Stimulated activated CD4-positive, alpha-beta T cell treated with anti-CD3 and anti-CD28 coated beads, TNF-alpha, amount 100 ng/mL, for 1 hour (primary cell): ENCODE measurements at regions not wholly inside any gene's neighbourhood (a gene's known extent, or its start where the extent isn't known, plus 50 kb on each side); places are given as distances from the start of the nearest gene placed in this dataset.
"Not testable (repeated sequence)": the region's sequence is repeated elsewhere in the genome, so short reads cannot be mapped to it uniquely, and the experiment has no call there.

ENCODE experiments used
- DNase-seq, 3 donors: peaks; one replicate each; pipeline ENCODE4 v3.0.0-alpha.2; 2020; ENCODE audit warnings: low read depth in 3 of 3, low spot score in 1 of 3

DNA sequence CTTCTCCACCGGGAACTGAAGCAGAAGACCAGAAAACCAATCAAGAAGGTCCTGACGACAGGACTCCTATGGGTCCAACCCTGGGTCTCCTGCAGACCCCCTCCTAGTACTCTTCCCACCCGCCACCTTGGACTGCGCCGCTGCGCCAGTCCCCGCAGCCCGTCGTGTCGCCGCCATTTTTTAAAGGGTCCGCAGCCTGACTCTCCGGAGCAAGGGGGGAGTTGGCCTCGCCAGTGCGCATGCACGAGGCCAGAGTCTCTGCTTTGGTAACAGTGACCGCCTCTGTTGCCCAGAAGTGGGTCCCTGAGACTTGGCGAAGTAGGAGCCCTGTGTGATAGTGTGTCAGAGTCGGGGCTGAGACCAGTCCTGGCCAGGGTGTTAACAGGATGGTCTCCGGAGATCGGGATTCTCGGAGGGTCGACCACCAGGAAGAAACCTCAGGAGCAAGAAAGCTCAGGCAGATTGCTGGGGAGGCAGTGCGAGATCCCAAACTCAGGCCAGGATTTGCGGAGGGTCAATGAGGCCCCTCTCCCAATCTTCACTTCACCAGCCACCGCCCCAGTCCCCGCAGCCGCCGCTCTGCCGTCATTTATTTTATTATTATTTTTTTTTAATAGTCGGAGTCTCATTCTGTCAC, 612.5 kb downstream of the KCNJ18 start:
- no peak for DNase-seq

DNA sequence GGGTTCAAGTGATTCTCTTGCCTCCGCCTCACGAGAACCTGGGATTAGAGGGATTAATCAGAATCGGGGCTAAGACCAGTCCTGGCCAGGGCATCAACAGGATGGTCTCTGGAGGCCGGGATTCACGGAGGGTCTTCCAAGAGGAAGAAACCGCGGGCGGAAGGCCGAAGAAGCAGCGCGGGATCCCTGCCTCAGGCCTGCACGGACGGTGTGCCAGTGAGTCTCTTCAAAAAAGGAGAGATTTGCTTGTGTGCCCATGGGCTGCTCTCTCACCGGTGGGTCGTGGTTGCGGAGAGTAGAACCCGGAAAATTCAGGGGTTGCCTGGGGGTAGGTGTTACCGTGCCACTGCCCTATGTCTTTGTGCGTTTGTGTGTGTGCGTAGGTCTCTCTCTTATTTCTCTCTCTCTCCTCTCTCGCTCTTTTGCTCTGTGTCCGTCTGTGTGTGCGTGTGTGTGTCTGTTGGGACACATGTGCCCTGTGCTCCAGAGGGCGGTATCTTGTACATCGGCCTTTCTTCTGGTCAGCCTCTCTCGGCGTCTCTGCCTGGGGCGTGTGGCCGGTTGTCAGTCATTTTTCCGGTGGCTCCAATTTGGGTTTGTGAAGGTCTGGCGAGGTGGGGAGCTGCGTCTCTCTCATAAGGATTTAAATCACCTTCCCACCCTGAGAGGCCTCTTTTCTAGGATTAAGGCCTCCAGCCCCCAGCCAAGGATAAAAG, 613.2 kb downstream of the KCNJ18 start:
- DNase-seq, result no peak

DNA sequence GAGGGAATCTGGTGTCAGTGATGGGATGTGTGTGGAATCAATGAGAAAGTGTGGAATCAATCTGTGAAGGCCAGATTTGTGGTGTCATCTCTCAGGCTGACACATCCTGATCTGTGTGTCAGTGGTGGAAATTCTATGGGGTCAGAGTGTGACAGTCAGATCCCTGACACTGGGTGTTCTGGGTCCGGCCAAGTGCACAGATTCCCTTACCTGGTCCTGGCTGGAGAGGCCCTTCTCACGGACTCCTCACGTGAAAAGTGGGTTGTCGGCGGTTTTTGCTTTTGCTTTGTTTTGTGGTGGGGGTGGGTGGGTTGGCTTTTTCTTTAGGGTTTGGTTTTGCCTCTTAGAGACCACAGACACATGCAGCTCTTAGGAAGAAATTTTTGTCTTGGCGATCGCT, 618.0 kb downstream of the KCNJ18 start:
- not testable (repeated sequence) for DNase-seq

DNA sequence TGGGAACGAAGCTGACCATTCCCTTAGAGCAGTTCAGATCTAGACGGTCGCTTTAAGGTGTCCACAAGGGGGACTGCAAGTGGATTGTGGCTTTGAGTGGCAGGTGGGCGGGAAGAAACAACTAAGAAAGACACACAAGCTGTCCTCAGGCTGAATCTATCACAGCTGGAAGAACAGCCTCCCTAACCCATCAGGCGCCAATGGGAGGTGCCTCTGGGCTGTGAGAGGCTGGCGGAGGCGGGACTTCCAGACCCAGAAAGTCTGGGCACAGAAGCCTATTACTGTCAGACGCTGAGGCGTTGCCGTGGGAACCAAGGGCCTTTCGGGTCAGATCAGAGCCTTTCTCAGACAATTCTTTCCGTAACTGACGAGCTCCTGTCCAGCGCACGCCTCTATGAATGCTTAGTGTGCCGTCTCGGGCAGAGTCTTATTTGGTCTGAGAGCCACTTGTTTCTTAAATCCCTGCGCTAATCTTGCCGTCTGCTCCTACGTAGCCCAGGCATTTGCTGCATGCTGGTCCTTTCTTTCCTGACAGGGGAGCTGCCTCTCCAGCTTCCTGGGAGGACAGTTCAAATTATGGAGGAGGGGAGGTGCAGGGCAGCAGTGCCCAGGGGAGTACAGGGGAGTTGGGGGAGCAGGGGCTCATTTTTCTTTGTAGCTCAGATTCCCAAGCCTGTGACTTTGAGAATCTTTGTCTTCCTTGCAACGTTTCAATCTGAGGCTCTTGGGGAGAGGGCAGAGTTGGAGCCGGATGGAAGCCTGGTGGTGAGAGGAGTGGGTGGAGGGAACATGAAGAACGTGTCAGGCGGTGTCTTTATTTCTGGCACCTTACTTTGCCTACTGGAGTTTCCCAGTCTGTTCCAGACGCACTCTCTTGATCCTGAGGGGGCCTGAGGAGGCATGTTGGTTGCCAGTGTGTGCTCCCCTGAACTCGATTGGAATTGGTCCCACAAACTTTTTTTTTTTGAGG, 618.7 kb downstream of the KCNJ18 start:
- DNase-seq, result no peak

DNA sequence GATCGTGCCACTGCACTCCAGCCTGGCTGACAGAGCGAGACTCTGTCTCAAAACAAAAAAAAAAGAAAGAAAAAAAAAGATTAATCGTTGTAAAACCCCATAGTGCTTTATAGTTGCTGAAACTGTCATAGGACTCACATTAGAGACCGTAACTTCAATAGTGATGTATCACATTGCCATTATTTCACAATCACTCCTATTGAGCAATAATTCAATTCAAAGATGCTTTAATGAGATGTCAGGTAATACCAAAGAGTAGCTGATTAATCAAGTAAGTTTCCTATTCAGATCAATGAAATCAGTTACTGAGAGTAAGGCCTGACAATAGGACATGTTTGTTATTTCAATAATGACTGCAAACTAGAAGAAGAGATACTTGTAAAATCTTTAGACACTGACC, 628.7 kb downstream of the KCNJ18 start:
- DNase-seq, result not testable (repeated sequence)

DNA sequence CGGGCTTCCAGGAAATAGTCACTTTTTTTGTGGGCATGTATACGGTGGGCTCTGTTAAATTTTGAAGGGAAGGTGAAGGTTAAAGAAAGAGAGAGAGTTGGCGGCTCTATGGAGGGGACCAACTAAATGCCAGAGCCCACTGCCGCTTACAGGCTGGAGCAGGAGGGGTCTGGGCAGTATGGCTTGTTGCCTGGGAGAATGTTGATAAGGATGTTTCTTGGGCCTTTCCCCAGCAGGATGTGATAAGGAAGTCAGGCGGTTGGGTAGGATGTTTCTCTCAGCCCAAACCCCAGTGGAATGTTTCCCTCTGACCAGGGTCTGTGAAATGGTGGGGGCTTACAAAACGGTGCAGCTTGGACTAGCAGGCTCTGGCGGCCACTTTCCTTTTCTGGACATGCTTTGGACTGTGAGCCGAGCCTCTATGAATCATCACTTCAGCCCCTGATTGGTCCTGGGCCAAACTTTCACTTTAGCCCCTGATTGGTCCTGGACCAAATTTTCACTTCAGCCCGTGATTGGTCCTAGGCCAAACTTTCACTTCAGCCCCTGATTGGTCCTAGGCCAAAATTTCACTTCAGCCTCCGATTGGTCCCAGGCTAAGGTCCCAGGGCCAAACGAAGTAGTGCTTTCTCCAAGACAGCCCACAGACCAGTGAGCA, 630.7 kb downstream of the KCNJ18 start:
- not testable (repeated sequence) for DNase-seq

DNA sequence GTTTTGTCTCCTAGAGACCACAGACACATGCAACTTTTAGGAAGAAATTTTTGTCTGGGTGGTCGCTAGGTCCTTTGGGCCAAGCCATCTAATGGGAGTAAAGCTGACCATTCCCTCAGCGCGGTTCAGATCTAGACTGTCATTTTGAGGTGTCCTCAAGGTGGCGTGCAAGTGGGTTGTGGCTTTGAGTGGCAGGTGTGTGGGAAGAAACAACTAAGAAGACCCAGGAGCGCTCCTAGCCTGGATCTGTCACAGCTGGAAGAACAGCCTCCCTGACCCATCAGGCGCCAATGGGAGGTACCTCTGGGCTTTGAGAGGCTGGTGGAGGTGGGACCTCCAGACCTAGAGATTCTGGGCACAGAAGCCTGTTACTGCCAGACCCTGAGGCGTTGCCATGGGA, 645.1 kb downstream of the KCNJ18 start:
- no peak for DNase-seq

DNA sequence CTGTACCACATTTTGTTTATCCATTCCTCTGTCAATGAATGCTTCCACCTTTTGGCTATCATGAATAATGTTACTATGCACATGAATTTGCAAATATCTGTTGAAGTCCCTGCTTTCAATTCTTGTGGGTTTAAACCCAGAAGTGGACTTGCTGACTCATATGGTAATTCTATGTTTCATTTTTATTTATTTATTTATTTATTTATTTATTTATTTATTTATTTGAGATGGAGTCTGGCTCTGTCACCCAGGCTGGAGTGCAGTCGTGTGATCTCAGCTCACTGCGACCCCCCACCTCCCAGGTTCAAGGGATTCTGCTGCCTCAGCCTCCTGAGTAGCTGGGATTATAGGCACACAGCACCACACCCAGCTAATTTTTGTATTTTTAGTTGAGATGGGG, 664.3 kb downstream of the KCNJ18 start:
- not testable (repeated sequence) for DNase-seq

DNA sequence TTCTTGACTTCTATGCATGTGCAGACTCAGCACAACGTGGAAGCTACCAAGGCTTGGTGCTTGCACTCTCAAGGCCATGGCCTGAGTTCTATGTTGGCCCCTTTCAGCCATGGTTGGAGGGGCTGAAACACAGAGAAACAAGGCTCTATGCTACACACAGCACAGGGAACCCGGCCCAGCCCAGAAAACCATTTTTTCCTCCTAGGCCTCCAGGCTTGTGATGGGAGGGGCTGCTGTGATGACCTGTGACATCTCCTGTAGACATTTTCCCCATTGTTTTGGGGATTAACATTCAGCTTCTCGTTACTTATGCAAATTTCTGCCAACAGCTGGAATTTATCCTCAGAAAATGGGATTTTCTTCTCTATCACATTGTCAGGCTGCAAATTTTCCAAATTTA, 678.7 kb downstream of the KCNJ18 start:
- not testable (repeated sequence) for DNase-seq

DNA sequence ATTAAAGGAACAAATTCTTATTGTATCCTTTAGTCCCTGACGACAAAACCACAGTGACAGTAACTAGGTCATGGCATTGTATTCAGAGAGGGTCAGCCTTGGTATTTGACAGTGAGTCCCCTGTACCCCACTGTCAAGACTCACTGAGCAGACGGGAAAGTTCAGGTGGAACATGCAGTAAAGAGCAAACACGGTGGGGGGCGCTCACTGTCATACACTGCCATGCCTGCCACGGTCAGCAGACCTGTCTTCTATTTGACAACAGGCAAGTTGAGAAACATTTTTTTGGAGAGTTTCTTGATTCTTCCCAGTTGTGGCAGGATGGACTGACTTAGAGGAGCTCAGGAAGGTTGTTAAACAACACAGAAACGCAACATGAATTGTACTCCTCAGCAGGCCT, 681.6 kb downstream of the KCNJ18 start:
- DNase-seq, result no peak

DNA sequence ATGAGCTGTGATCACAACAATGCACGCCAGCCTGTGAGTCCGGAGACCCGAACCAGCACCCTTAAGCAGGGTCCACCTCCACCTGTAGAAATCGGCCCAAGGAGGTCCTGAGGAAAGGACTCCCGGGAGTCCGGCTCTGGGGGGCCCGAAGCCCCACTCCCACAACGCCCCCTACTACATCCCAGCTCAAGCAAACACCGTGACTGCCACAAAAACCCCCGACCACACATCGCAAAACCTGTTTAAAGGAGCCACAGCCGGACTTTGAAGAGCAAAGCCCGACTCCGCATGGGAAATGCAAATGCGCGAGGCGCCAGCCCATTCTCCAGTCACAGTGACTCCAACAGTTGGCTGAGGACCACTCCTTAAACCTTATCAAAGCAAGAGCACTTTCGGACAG, 682.4 kb downstream of the KCNJ18 start:
- DNase-seq, result no peak

DNA sequence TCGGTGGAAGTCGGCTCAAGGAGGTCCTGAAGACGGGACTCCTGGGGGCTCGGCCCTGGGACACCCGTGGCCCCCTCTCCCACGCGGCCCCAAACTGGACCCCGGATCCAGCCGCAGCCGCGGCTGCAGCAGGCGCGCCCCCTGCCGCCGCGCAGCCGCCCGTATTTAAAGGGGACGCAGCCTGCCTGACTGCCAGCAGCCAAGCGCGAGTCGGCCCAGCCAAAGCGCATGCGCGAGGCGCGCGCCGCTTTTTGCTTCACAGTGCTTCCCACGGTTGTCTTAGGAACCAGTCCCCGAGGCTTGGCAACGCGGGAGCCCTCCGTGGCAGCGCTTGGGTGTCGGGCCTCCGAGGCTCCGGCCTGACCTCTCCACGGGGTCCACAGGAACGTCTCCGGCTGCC, 684.4 kb downstream of the KCNJ18 start:
- DNase-seq, result not testable (repeated sequence)

DNA sequence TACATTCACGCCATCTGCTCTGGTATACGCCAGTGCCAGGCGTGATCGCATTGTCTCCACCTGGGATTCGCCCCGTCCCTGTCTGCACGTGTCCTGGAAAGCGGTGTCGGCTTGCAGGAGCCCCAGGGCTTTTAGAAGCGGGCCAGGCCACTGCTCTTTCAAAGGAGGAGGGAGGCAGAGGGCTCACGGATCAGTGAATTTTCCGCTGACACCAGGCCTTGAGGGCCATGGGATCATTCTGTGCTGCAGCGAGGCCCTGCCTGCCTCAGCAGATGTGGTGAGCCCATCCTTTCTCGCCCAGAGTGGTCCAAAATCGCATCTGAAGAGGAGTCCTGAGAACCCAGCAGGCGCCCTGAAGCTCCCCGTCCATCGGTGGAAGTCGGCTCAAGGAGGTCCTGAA, 686.4 kb downstream of the KCNJ18 start:
- DNase-seq, result not testable (repeated sequence)

DNA sequence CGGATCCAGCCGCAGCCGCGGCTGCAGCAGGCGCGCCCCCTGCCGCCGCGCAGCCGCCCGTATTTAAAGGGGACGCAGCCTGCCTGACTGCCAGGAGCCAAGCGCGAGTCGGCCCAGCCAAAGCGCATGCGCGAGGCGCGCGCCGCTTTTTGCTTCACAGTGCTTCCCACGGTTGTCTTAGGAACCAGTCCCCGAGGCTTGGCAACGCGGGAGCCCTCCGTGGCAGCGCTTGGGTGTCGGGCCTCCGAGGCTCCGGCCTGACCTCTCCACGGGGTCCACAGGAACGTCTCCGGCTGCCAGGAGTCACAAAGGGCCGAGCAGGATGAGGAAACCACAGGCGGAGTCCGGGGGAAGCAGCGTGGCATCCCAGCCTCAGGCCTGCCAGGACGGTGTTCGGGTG, 689.3 kb downstream of the KCNJ18 start:
- DNase-seq, result not testable (repeated sequence)

DNA sequence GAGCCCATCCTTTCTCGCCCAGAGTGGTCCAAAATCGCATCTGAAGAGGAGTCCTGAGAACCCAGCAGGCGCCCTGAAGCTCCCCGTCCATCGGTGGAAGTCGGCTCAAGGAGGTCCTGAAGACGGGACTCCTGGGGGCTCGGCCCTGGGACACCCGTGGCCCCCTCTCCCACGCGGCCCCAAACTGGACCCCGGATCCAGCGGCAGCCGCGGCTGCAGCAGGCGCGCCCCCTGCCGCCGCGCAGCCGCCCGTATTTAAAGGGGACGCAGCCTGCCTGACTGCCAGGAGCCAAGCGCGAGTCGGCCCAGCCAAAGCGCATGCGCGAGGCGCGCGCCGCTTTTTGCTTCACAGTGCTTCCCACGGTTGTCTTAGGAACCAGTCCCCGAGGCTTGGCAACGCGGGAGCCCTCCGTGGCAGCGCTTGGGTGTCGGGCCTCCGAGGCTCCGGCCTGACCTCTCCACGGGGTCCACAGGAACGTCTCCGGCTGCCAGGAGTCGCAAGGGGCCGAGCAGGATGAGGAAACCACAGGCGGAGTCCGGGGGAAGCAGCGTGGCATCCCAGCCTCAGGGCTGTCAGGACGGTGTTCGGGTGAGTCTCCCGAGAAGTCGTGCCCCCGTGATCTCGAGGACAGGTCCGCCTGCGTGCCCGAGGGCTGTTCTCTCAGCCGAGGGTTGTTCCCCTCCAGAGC, 691.6 kb downstream of the KCNJ18 start:
- not testable (repeated sequence) for DNase-seq

DNA sequence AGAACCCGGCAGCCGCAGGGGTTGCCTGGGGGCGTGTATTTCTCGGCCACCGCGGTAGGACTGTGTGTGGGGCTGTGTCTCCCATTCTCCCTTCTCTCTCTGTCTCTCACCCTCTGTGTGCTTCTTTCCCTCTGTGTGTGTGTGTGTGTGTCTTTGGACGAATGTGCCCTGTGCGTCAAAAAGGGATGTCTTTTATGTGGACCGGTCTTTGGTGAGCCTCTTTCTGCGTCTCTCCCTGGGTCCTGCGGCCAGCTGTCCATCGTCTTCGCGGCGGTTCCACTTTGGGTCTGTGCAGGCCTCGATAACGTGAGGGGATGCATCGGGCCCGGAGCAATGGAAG, 692.1 kb downstream of the KCNJ18 start:
- not testable (repeated sequence) for DNase-seq

DNA sequence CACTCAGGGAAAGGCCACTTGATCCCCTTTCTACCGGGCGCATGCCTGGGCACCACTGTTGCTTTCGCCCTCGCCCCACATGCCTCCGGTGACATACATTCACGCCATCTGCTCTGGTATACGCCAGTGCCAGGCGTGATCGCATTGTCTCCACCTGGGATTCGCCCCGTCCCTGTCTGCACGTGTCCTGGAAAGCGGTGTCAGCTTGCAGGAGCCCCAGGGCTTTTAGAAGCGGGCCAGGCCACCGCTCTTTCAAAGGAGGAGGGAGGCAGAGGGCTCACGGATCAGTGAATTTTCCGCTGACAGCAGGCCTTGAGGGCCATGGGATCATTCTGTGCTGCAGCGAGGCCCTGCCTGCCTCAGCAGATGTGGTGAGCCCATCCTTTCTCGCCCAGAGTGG, 706.1 kb downstream of the KCNJ18 start:
- not testable (repeated sequence) for DNase-seq

DNA sequence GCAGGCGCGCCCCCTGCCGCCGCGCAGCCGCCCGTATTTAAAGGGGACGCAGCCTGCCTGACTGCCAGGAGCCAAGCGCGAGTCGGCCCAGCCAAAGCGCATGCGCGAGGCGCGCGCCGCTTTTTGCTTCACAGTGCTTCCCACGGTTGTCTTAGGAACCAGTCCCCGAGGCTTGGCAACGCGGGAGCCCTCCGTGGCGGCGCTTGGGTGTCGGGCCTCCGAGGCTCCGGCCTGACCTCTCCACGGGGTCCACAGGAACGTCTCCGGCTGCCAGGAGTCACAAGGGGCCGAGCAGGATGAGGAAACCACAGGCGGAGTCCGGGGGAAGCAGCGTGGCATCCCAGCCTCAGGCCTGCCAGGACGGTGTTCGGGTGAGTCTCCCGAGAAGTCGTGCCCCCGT, 706.7 kb downstream of the KCNJ18 start:
- DNase-seq, result not testable (repeated sequence)

DNA sequence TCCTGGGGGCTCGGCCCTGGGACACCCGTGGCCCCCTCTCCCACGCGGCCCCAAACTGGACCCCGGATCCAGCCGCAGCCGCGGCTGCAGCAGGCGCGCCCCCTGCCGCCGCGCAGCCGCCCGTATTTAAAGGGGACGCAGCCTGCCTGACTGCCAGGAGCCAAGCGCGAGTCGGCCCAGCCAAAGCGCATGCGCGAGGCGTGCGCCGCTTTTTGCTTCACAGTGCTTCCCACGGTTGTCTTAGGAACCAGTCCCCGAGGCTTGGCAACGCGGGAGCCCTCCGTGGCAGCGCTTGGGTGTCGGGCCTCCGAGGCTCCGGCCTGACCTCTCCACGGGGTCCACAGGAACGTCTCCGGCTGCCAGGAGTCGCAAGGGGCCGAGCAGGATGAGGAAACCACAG, 712.8 kb downstream of the KCNJ18 start:
- peak in 1 of 3 donors; percentile 1 for DNase-seq

DNA sequence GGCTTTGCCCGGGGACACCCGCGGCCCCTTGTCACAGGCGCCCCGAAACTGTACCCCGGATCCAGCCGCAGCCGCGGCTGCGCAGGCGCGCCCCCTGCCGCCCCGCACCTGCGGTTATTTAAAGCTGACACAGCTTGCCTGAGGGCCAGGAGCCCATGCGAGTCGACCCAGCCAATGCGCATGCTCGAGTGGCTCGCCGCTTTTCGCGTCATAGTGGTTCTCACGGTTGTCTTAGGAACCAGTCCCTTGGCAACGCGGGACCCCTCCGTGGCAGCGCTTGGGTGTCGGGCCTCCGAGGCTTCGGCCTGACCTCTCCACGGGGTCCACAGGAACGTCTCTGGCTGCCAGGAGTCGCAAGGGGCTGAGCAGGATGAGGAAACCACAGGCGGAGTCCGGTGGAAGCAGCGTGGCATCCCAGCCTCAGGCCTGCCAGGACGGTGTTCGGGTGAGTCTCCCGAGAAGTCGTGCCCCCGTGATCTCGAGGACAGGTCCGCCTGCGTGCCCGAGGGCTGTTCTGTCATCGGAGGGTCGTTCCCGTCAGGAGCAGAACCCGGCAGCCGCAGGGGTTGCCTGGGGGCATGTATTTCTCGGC, 716.9 kb downstream of the KCNJ18 start:
- DNase-seq, result no peak
